ENCODE measurements at regions not wholly inside any gene's neighbourhood (a gene's known extent, or its start where the extent isn't known, plus 50 kb on each side); places are given as distances from the start of the nearest gene placed in this dataset.

GRCh38 chr1:25167269-25168192 is 64.8 kb downstream of the SYF2 start:
- no peak overlapping the region for H3K18ac ChIP-seq (ENCODE audit: low read length)
- no peak overlapping the region for H3K4ac ChIP-seq (ENCODE audit: low read depth, low read length)
- no peak overlapping the region for H2AK5ac ChIP-seq (ENCODE audit: low read length)
- H3K36me3 ChIP-seq (ENCODE audit: control insufficient read depth, insufficient read depth, low read length), result no peaks in the 10 kb centered on the region
- no peaks in the 10 kb centered on the region for H3K79me2 ChIP-seq (ENCODE audit: control insufficient read depth, insufficient read depth, low read length)
- no peak for DNase-seq
- H3K4me2 ChIP-seq (ENCODE audit: low read length), result no peak overlapping the region
- H3K9ac ChIP-seq (ENCODE audit: low read length), result no peak overlapping the region
- no peaks in the 10 kb centered on the region for H3K79me1 ChIP-seq (ENCODE audit: low read length)
- H4K5ac ChIP-seq (ENCODE audit: low read length), result no peak overlapping the region
- H2BK15ac ChIP-seq (replicated peaks; ENCODE audit: low read depth), result no peak overlapping the region
- H2BK5ac ChIP-seq (ENCODE audit: low read length), result no peak overlapping the region
- no peak overlapping the region for H3K27ac ChIP-seq (ENCODE audit: low read depth, low read length)
- no CpG with 5 or more reads among the region's 17 CpGs for WGBS (ENCODE audit: extremely low coverage, insufficient coverage, low lambda C conversion rate)
- H3K56ac ChIP-seq (ENCODE audit: low read length), result no peak overlapping the region
- no peaks in the 10 kb centered on the region for H3K27me3 ChIP-seq (ENCODE audit: insufficient read depth, low read length, poor library complexity)
- H3K23ac ChIP-seq (ENCODE audit: low read length), result no peak overlapping the region
- H3K4me1 ChIP-seq (ENCODE audit: control insufficient read depth, low read depth, low read length), result no peaks in the 10 kb centered on the region
- H2BK120ac ChIP-seq (ENCODE audit: low read depth, low read length), result no peak overlapping the region
- H3K4me3 ChIP-seq (ENCODE audit: low read length), result no peak overlapping the region
- H4K8ac ChIP-seq (ENCODE audit: low read depth, low read length), result no peak overlapping the region

DNA sequence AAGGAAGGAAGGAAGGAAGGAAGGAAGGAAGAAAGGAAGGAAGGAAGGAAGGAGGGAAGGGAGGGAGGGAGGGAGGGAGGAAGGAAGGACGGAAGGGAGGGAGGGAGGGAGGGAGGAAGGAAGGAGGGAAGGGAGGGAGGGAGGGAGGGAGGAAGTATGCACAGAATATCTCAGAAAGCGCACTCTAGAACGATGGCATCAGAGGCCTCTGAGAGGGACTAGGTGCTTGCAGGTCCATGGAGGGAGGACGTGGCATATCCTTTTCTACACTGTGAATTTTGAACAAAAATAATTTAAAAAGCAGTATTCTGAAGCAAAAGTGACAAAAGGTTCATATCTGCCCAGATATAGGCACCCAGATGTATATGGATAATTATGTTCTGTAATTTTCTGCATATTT is 65.5 kb downstream of the SYF2 start:
- H2BK120ac ChIP-seq (ENCODE audit: low read depth, low read length), result no peak overlapping the region
- DNase-seq, result no peak
- no peak overlapping the region for H3K18ac ChIP-seq (ENCODE audit: low read length)
- no peaks in the 10 kb centered on the region for H3K36me3 ChIP-seq (ENCODE audit: control insufficient read depth, insufficient read depth, low read length)
- H3K79me1 ChIP-seq (ENCODE audit: low read length), result no peaks in the 10 kb centered on the region
- H2AK5ac ChIP-seq (ENCODE audit: low read length), result no peak overlapping the region
- H3K27ac ChIP-seq (ENCODE audit: low read depth, low read length), result no peak overlapping the region
- no peaks in the 10 kb centered on the region for H3K79me2 ChIP-seq (ENCODE audit: control insufficient read depth, insufficient read depth, low read length)
- H2BK5ac ChIP-seq (ENCODE audit: low read length), result no peak overlapping the region
- H2BK15ac ChIP-seq (replicated peaks; ENCODE audit: low read depth), result no peak overlapping the region
- no peak overlapping the region for H3K9ac ChIP-seq (ENCODE audit: low read length)
- no peak overlapping the region for H3K4me2 ChIP-seq (ENCODE audit: low read length)
- no peak overlapping the region for H4K8ac ChIP-seq (ENCODE audit: low read depth, low read length)
- no CpG with 5 or more reads among the region's 4 CpGs for WGBS (ENCODE audit: extremely low coverage, insufficient coverage, low lambda C conversion rate)
- no peaks in the 10 kb centered on the region for H3K27me3 ChIP-seq (ENCODE audit: insufficient read depth, low read length, poor library complexity)
- no peak overlapping the region for H3K4ac ChIP-seq (ENCODE audit: low read depth, low read length)
- H3K23ac ChIP-seq (ENCODE audit: low read length), result no peak overlapping the region
- H3K4me1 ChIP-seq (ENCODE audit: control insufficient read depth, low read depth, low read length), result no peaks in the 10 kb centered on the region
- H3K56ac ChIP-seq (ENCODE audit: low read length), result no peak overlapping the region
- no peak overlapping the region for H3K4me3 ChIP-seq (ENCODE audit: low read length)
- no peak overlapping the region for H4K5ac ChIP-seq (ENCODE audit: low read length)

DNA sequence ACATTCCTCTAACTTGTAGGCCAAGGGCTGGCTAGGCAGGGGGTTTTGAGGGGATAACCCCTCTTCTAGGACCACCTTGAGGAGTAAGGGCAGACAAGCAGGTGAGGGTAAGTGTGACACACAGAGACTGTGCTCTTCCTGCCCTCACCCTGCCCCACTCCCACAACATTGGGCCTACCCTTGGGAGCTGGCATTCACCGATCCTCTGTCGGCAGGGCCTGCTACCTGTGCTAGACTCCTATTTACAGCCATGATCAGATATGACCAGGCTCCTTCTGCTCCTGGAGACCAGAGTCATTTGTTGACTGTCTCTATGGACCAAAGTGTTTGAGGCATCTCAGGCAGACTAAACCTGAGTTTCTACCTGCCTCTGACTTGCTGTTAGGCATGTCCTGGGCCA is 68.3 kb downstream of the SYF2 start:
- Histone ChIP-seq H3K79me2 (ENCODE audit: control insufficient read depth, insufficient read depth, low read length) (no peaks in the 10 kb centered on the region), H3K23ac (ENCODE audit: low read length) (no peak overlapping the region), H4K8ac (ENCODE audit: low read depth, low read length) (no peak overlapping the region), H3K4ac (ENCODE audit: low read depth, low read length) (no peak overlapping the region), H2BK5ac (ENCODE audit: low read length) (no peak overlapping the region), H3K18ac (ENCODE audit: low read length) (no peak overlapping the region), H3K27me3 (ENCODE audit: insufficient read depth, low read length, poor library complexity) (no peaks in the 10 kb centered on the region), H3K27ac (ENCODE audit: low read depth, low read length) (no peak overlapping the region), H3K9ac (ENCODE audit: low read length) (no peak overlapping the region), H3K4me3 (ENCODE audit: low read length) (no peak overlapping the region), H3K4me1 (ENCODE audit: control insufficient read depth, low read depth, low read length) (no peaks in the 10 kb centered on the region), H2BK15ac (replicated peaks; ENCODE audit: low read depth) (no peak overlapping the region), H3K36me3 (ENCODE audit: control insufficient read depth, insufficient read depth, low read length) (no peaks in the 10 kb centered on the region), H3K79me1 (ENCODE audit: low read length) (no peaks in the 10 kb centered on the region), H4K5ac (ENCODE audit: low read length) (no peak overlapping the region), H3K4me2 (ENCODE audit: low read length) (no peak overlapping the region), H2BK120ac (ENCODE audit: low read depth, low read length) (no peak overlapping the region), H2AK5ac (ENCODE audit: low read length) (no peak overlapping the region), H3K56ac (ENCODE audit: low read length) (no peak overlapping the region)
- DNase-seq, result no peak
- WGBS (ENCODE audit: extremely low coverage, insufficient coverage, low lambda C conversion rate), result no CpG with 5 or more reads among the region's 2 CpGs

DNA sequence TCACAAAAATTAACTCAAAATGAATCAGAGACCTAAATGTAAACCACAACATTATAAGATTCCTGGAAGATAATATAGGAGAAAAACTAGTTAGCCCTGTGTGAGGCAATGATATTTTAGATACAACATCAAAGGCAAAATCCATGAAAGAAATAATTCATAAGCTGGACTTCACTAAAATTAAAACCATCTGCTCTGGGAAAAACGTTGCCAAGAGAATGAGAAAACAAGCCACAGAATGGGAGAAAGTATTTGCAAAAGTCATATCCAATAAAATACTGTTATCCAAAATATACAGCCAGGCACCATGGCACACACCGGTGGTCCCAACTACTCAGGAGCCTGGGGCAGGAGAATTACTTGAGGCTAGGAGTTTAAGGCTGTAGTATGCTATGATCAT is 70.3 kb downstream of the SYF2 start:
- no peak overlapping the region for H3K18ac ChIP-seq (ENCODE audit: low read length)
- H3K4ac ChIP-seq (ENCODE audit: low read depth, low read length), result no peak overlapping the region
- WGBS (ENCODE audit: extremely low coverage, insufficient coverage, low lambda C conversion rate), result no CpG with 5 or more reads among the region's 2 CpGs
- H3K23ac ChIP-seq (ENCODE audit: low read length), result no peak overlapping the region
- DNase-seq, result no peak
- H2BK120ac ChIP-seq (ENCODE audit: low read depth, low read length), result no peak overlapping the region
- H3K27ac ChIP-seq (ENCODE audit: low read depth, low read length), result no peak overlapping the region
- no peak overlapping the region for H2BK15ac ChIP-seq (replicated peaks; ENCODE audit: low read depth)
- H3K27me3 ChIP-seq (ENCODE audit: insufficient read depth, low read length, poor library complexity), result no peaks in the 10 kb centered on the region
- no peaks in the 10 kb centered on the region for H3K36me3 ChIP-seq (ENCODE audit: control insufficient read depth, insufficient read depth, low read length)
- H4K5ac ChIP-seq (ENCODE audit: low read length), result no peak overlapping the region
- no peak overlapping the region for H2AK5ac ChIP-seq (ENCODE audit: low read length)
- H3K79me2 ChIP-seq (ENCODE audit: control insufficient read depth, insufficient read depth, low read length), result no peaks in the 10 kb centered on the region
- H3K4me1 ChIP-seq (ENCODE audit: control insufficient read depth, low read depth, low read length), result no peaks in the 10 kb centered on the region
- H3K4me2 ChIP-seq (ENCODE audit: low read length), result no peak overlapping the region
- H3K79me1 ChIP-seq (ENCODE audit: low read length), result no peaks in the 10 kb centered on the region
- H3K9ac ChIP-seq (ENCODE audit: low read length), result no peak overlapping the region
- no peak overlapping the region for H2BK5ac ChIP-seq (ENCODE audit: low read length)
- no peak overlapping the region for H4K8ac ChIP-seq (ENCODE audit: low read depth, low read length)
- H3K56ac ChIP-seq (ENCODE audit: low read length), result no peak overlapping the region
- no peak overlapping the region for H3K4me3 ChIP-seq (ENCODE audit: low read length)

GRCh38 chr1:25157846-25158245 is 74.5 kb downstream of the SYF2 start:
- H3K23ac ChIP-seq (ENCODE audit: low read length), result no peak overlapping the region
- WGBS (ENCODE audit: extremely low coverage, insufficient coverage, low lambda C conversion rate), result no CpG with 5 or more reads among the region's 3 CpGs
- H3K9ac ChIP-seq (ENCODE audit: low read length), result no peak overlapping the region
- H3K4me1 ChIP-seq (ENCODE audit: control insufficient read depth, low read depth, low read length), result no peaks in the 10 kb centered on the region
- H3K4me2 ChIP-seq (ENCODE audit: low read length), result no peak overlapping the region
- H3K18ac ChIP-seq (ENCODE audit: low read length), result no peak overlapping the region
- no peak overlapping the region for H3K4me3 ChIP-seq (ENCODE audit: low read length)
- H4K8ac ChIP-seq (ENCODE audit: low read depth, low read length), result no peak overlapping the region
- no peaks in the 10 kb centered on the region for H3K36me3 ChIP-seq (ENCODE audit: control insufficient read depth, insufficient read depth, low read length)
- H3K79me1 ChIP-seq (ENCODE audit: low read length), result no peaks in the 10 kb centered on the region
- no peak overlapping the region for H3K56ac ChIP-seq (ENCODE audit: low read length)
- no peak overlapping the region for H2AK5ac ChIP-seq (ENCODE audit: low read length)
- no peak overlapping the region for H4K5ac ChIP-seq (ENCODE audit: low read length)
- no peak overlapping the region for H2BK15ac ChIP-seq (replicated peaks; ENCODE audit: low read depth)
- no peak for DNase-seq
- H2BK120ac ChIP-seq (ENCODE audit: low read depth, low read length), result no peak overlapping the region
- H3K27me3 ChIP-seq (ENCODE audit: insufficient read depth, low read length, poor library complexity), result no peaks in the 10 kb centered on the region
- H3K27ac ChIP-seq (ENCODE audit: low read depth, low read length), result no peak overlapping the region
- H3K4ac ChIP-seq (ENCODE audit: low read depth, low read length), result no peak overlapping the region
- H2BK5ac ChIP-seq (ENCODE audit: low read length), result no peak overlapping the region
- no peaks in the 10 kb centered on the region for H3K79me2 ChIP-seq (ENCODE audit: control insufficient read depth, insufficient read depth, low read length)
